GM12892 (cell line): ENCODE measurements at regions not wholly inside any gene's neighbourhood (a gene's known extent, or its start where the extent isn't known, plus 50 kb on each side); places are given as distances from the start of the nearest gene placed in this dataset.
"Not testable (repeated sequence)": the region's sequence is repeated elsewhere in the genome, so short reads cannot be mapped to it uniquely, and the experiment has no call there.

Source experiments
- POLR2A ChIP-seq: IDR thresholded peaks from 2 replicates; pipeline ENCODE4 v1.6.1; 2011; ENCODE audit warnings: low read depth, low read length, control low read depth
- POLR2AphosphoS5 ChIP-seq: IDR thresholded peaks from 2 replicates; pipeline ENCODE4 v1.6.1; 2011; ENCODE audit warnings: low read depth, low read length, control low read depth
- TAF1 ChIP-seq: IDR thresholded peaks from 2 replicates; pipeline ENCODE4 v1.6.1; 2011; ENCODE audit warnings: low read depth, mild to moderate bottlenecking, control low read depth, low read length, borderline replicate concordance

DNA sequence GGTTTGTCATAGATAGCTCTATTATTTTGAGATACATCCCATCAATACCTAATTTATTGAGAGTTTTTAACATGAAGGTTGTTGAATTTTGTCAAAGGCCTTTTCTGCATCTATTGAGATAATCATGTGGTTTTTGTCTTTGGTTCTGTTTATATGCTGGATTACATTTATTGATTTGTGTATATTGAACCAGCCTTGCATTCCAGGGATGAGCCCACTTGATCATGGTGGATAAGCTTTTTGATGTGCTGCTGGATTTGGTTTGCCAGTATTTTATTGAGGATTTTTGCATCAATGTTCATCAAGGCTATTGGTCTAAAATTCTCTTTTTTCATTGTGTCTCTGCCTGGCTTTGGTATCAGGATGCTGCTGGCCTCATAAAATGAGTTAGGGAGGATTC is 61.8 kb upstream of the PTPDC1 start:
- TF ChIP-seq POLR2AphosphoS5, TAF1, POLR2A: not testable (repeated sequence)
